Activated CD8-positive, alpha-beta T cell treated with anti-CD3 and anti-CD28 coated beads for 36 hours (primary cell): ENCODE measurements at regions not wholly inside any gene's neighbourhood (a gene's known extent, or its start where the extent isn't known, plus 50 kb on each side); places are given as distances from the start of the nearest gene placed in this dataset.

Experiments used
- ATAC-seq: fragments of 200-7000 bp; cut with Tn5 transposase; one replicate; pipeline ENCODE4 v1.10.0; 2021; ENCODE audit warnings: mild to moderate bottlenecking, moderate library complexity
- CTCF ChIA-PET: fragments of 350-600 bp; sonication (Branson Sonifier 250); formaldehyde crosslinking; loops from one replicate; lab custom pipeline; 2021; ENCODE audit warnings: antibody characterized with exemption; lab: Charles Lee
- POLR2A ChIA-PET: fragments of 350-600 bp; sonication (Branson Sonifier 250); formaldehyde crosslinking; loops from one replicate; lab custom pipeline; 2021; ENCODE audit warnings: antibody characterized with exemption; lab: Charles Lee
- DNase-seq: peaks from one replicate; pipeline ENCODE4 v3.0.0-alpha.2; 2020
- H3K27ac Mint-ChIP-seq: one replicate; pipeline ENCODE4 v1.8.0; 2021; ENCODE audit warnings: mild to moderate bottlenecking, mixed read lengths
- H3K27me3 Mint-ChIP-seq: one replicate; pipeline ENCODE4 v1.8.0; 2021; ENCODE audit warnings: mixed read lengths
- H3K36me3 Mint-ChIP-seq: one replicate; pipeline ENCODE4 v1.8.0; 2021; ENCODE audit warnings: low read depth, mixed read lengths
- H3K4me1 Mint-ChIP-seq: one replicate; pipeline ENCODE4 v1.8.0; 2021; ENCODE audit warnings: low read depth, mixed read lengths
- H3K4me3 Mint-ChIP-seq: one replicate; pipeline ENCODE4 v1.8.0; 2021; ENCODE audit warnings: mild to moderate bottlenecking, moderate library complexity, mixed read lengths
- H3K9me3 Mint-ChIP-seq: one replicate; pipeline ENCODE4 v1.8.0; 2021; ENCODE audit warnings: mixed read lengths
- CTCF ChIP-seq: fragments of 200-600 bp; IDR thresholded peaks from one replicate; pipeline ENCODE4 v1.8.0; 2022; ENCODE audit warnings: antibody characterized with exemption, mild to moderate bottlenecking
- intact Hi-C: fragments of 100-400 bp; cut with micrococcal nuclease; formaldehyde crosslinking; loops from one replicate; pipeline ENCODE4 v1.10.0; 2022

DNA sequence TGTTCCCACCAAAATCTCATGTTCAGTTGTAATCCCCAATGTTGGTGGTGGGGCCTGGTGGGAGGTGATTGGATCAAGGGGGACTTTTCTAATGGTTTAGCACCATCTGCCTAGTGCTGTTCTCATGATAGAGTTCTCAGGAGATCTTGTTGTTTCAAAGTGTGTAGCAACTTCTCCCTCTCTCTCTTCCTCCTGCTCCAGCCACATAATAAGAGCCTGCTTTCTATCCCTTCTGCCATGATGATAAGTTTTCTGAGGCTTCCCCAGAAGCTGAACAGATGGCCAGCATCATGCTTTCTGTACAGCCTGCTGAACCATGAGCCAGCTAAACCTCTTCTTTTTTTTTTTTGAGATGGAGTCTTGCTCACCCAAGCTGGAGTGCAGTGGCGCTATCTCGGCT, 910.6 kb downstream of the KCNMA1 start:
- Mint-ChIP-seq H3K9me3 (peaks cover 4% of the 10 kb centered on the region), H3K36me3 (no peaks in the 10 kb centered on the region), H3K27me3 (no peaks in the 10 kb centered on the region), H3K4me3 (no peak overlapping the region), H3K27ac (no peak overlapping the region), H3K4me1 (no peaks in the 10 kb centered on the region)
- ATAC-seq (no peak), DNase-seq (no peak)
- POLR2A ChIA-PET: no interaction called here
- intact Hi-C loops: no loop called here
- no peak for TF ChIP-seq CTCF
- CTCF ChIA-PET: no interaction called here

DNA sequence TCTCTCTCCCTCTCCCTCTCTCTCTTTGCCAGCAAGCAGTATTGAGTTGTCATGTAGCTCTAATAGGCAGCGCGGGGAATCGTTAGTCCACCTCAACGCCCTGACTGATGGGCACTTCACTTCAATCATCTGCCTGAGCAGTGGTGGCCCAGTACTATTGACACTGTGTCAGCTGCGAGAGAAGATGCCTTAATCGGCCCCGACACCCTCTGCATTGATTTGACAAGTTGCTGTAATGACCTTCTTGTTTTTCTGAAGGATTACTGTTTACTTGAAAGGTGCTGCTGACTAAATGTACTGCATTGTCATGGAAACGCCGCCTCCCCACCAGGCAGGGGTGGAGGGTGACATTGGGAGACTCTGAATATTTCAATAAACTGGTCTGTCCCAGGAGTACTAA, 913.8 kb downstream of the KCNMA1 start:
- CTCF ChIA-PET: no interaction called here
- intact Hi-C loops: no loop called here
- Mint-ChIP-seq H3K36me3 (no peaks in the 10 kb centered on the region), H3K9me3 (peaks cover 1% of the 10 kb centered on the region), H3K27ac (no peak overlapping the region), H3K27me3 (no peaks in the 10 kb centered on the region), H3K4me3 (no peak overlapping the region), H3K4me1 (no peaks in the 10 kb centered on the region)
- ATAC-seq (no peak), DNase-seq (no peak)
- POLR2A ChIA-PET: no interaction called here
- TF ChIP-seq CTCF: no peak

- DNase-seq (no peak), ATAC-seq (no peak)
- no peak overlapping the region for H3K4me3 Mint-ChIP-seq
- ChIA-PET CTCF (no interaction called here), POLR2A (interaction anchor here (0.8 kb wide), 1 partner anchor 163 kb away, joined by 3 read pairs; no protein-coding TSS in a partner anchor)
- H3K4me1 Mint-ChIP-seq: no peaks in the 10 kb centered on the region
- H3K27me3 Mint-ChIP-seq: no peaks in the 10 kb centered on the region
- TF ChIP-seq CTCF: no peak
- H3K36me3 Mint-ChIP-seq: no peaks in the 10 kb centered on the region
- intact Hi-C loops: no loop called here
- no peak overlapping the region for H3K27ac Mint-ChIP-seq
- H3K9me3 Mint-ChIP-seq: peaks cover 1% of the 10 kb centered on the region
These were observed 915.6 kb downstream of the KCNMA1 start for GRCh38 chr10:76721891-76722505.

- H3K27me3 Mint-ChIP-seq: no peaks in the 10 kb centered on the region
- no peak for TF ChIP-seq CTCF
- DNase-seq: no peak
- H3K27ac Mint-ChIP-seq: no peak overlapping the region
- H3K9me3 Mint-ChIP-seq: peaks cover 1% of the 10 kb centered on the region
- POLR2A ChIA-PET: no interaction called here
- no peak overlapping the region for H3K4me3 Mint-ChIP-seq
- H3K36me3 Mint-ChIP-seq: no peaks in the 10 kb centered on the region
- no peaks in the 10 kb centered on the region for H3K4me1 Mint-ChIP-seq
- CTCF ChIA-PET: no interaction called here
- intact Hi-C loops: no loop called here
- ATAC-seq: no peak
These were observed 918.6 kb downstream of the KCNMA1 start for GRCh38 chr10:76719006-76719405.

DNA sequence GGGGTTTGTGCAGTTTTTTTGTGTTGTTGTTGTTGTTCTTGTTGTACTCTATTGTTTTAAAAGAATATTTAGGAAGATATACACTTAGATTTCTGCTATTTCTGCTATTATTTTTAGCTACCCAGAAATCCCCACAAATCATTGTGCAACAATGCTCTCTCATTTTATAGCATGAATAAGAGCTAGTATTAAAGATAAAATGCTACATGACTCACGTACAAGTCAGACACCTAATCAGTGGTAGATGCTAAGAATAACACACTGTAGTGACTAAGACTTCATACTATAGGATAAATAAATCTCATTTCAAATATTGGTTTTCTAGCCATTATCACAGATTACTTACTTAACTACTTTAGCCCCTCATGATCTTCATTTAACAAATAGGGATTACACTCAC, 920.5 kb downstream of the KCNMA1 start:
- Mint-ChIP-seq H3K9me3 (peaks cover 1% of the 10 kb centered on the region), H3K27ac (no peak overlapping the region), H3K27me3 (no peaks in the 10 kb centered on the region), H3K4me3 (no peak overlapping the region), H3K4me1 (no peaks in the 10 kb centered on the region), H3K36me3 (no peaks in the 10 kb centered on the region)
- no peak for TF ChIP-seq CTCF
- ATAC-seq (no peak), DNase-seq (no peak)
- intact Hi-C loops: no loop called here
- ChIA-PET CTCF (no interaction called here), POLR2A (no interaction called here)
